GM23338 (cell line): ENCODE measurements at regions not wholly inside any gene's neighbourhood (a gene's known extent, or its start where the extent isn't known, plus 50 kb on each side); places are given as distances from the start of the nearest gene placed in this dataset.

Source experiments
- EZH2 ChIP-seq: fragments of 200-600 bp; sonication (generic); IDR thresholded peaks from one replicate; pipeline ENCODE4 v1.8.0; 2017; ENCODE audit warnings: antibody characterized with exemption, mild to moderate bottlenecking, low read depth; ENCODE audit not compliant: unreplicated experiment
- EZH2phosphoT487 ChIP-seq: fragments of 200-600 bp; sonication (generic); IDR thresholded peaks from one replicate; pipeline ENCODE4 v1.8.1; 2018; ENCODE audit warnings: antibody characterized with exemption; ENCODE audit not compliant: unreplicated experiment
- POLR2AphosphoS5 ChIP-seq: IDR thresholded peaks from 2 replicates; pipeline ENCODE4 v1.6.1; 2016; ENCODE audit warnings: antibody characterized with exemption, low read depth
- STAT1 ChIP-seq: IDR thresholded peaks from one replicate; pipeline ENCODE4 v1.6.1; 2016; ENCODE audit warnings: antibody characterized with exemption; ENCODE audit not compliant: unreplicated experiment
- ZNF331 ChIP-seq: fragments of 250-450 bp; sonication (Bioruptor Pico); IDR thresholded peaks from 2 replicates; pipeline ENCODE4 v1.5.0; 2020; ENCODE audit warnings: low read depth, mild to moderate bottlenecking, moderate library complexity
- TF ChIP-seq, protein P1 (sequence below), 2 experiments: fragments of 200-600 bp in 1 of 2; sonication (generic) in 1 of 2; conservative IDR thresholded peaks; 2 replicates each; pipeline versions ENCODE4 v1.5.1 to v1.6.1; 2016 to 2017; ENCODE audit warnings: antibody characterized with exemption in 2 of 2, low read depth in 2 of 2, mild to moderate bottlenecking in 2 of 2, moderate library complexity in 1 of 2

- TF ChIP-seq ZNF331 (CRISPR knock-in tag) (no peak), EZH2phosphoT487 (no peak), STAT1 (no peak), EZH2 (no peak), POLR2AphosphoS5 (no peak)
- TF ChIP-seq, protein P1, sequence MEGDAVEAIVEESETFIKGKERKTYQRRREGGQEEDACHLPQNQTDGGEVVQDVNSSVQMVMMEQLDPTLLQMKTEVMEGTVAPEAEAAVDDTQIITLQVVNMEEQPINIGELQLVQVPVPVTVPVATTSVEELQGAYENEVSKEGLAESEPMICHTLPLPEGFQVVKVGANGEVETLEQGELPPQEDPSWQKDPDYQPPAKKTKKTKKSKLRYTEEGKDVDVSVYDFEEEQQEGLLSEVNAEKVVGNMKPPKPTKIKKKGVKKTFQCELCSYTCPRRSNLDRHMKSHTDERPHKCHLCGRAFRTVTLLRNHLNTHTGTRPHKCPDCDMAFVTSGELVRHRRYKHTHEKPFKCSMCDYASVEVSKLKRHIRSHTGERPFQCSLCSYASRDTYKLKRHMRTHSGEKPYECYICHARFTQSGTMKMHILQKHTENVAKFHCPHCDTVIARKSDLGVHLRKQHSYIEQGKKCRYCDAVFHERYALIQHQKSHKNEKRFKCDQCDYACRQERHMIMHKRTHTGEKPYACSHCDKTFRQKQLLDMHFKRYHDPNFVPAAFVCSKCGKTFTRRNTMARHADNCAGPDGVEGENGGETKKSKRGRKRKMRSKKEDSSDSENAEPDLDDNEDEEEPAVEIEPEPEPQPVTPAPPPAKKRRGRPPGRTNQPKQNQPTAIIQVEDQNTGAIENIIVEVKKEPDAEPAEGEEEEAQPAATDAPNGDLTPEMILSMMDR (conservative IDR thresholded peaks at IDR 0.05; ENCODE audit: low read depth in 2 of 2): no peak
These were observed 54.4 kb upstream of the KLF3 start for GRCh38 chr4:38609614-38610013.
